ENCODE measurements at regions not wholly inside any gene's neighbourhood (a gene's known extent, or its start where the extent isn't known, plus 50 kb on each side); places are given as distances from the start of the nearest gene placed in this dataset.

- no peak for DNase-seq (ENCODE audit: low read depth)
- H3K4me3 ChIP-seq (ENCODE audit: low read length), result no peak overlapping the region
- TF ChIP-seq CTCF (IDR thresholded peaks at IDR 0.05; ENCODE audit: insufficient read depth, low read depth, low read length, missing control alignments), result no peak
Observed at GRCh38 chr10:31580646-31581045, 261.6 kb downstream of the ZEB1 start.

Measured in epithelial cell of esophagus (primary cell).